OCI-M2 (cell line): ENCODE measurements at regions not wholly inside any gene's neighbourhood (a gene's known extent, or its start where the extent isn't known, plus 50 kb on each side); places are given as distances from the start of the nearest gene placed in this dataset.
"Not testable (repeated sequence)": the region's sequence is repeated elsewhere in the genome, so short reads cannot be mapped to it uniquely, and the experiment has no call there.

ENCODE experiments used
- DNase-seq: peaks from one replicate; lab custom pipeline; 2025; ENCODE audit not compliant: unreplicated experiment; lab: John Stamatoyannopoulos, UW

GRCh38 chr7:131803816-131804215 is 247.4 kb upstream of the PODXL start:
- DNase-seq: no peak

GRCh38 chr7:131802195-131802864 is 245.9 kb upstream of the PODXL start:
- no peak for DNase-seq

GRCh38 chr7:131800531-131800930 is 244.1 kb upstream of the PODXL start:
- DNase-seq: no peak

GRCh38 chr7:131800008-131800407 is 243.6 kb upstream of the PODXL start:
- no peak for DNase-seq

GRCh38 chr7:131797841-131798240 is 241.4 kb upstream of the PODXL start:
- no peak for DNase-seq

- no peak for DNase-seq
These were observed 239.0 kb upstream of the PODXL start for GRCh38 chr7:131795400-131795799.

GRCh38 chr7:131792311-131792710 is 235.9 kb upstream of the PODXL start:
- DNase-seq: no peak

- no peak for DNase-seq
These were observed 230.7 kb upstream of the PODXL start for GRCh38 chr7:131787101-131787500.

GRCh38 chr7:131786204-131786603 is 229.8 kb upstream of the PODXL start:
- DNase-seq: no peak

- DNase-seq: no peak
These were observed 222.2 kb upstream of the PODXL start for GRCh38 chr7:131778601-131779000.

GRCh38 chr7:131774419-131775220 is 218.2 kb upstream of the PODXL start:
- DNase-seq: no peak

- DNase-seq: no peak
These were observed 217.0 kb upstream of the PODXL start for GRCh38 chr7:131773413-131773812.

- DNase-seq: no peak
These were observed 212.8 kb upstream of the PODXL start for GRCh38 chr7:131769241-131769640.

GRCh38 chr7:131767591-131767990 is 211.2 kb upstream of the PODXL start:
- no peak for DNase-seq

- no peak for DNase-seq
These were observed 209.1 kb upstream of the PODXL start for GRCh38 chr7:131765575-131765974.

- DNase-seq: no peak
These were observed 207.8 kb upstream of the PODXL start for GRCh38 chr7:131764143-131764775.

GRCh38 chr7:131762753-131763152 is 206.3 kb upstream of the PODXL start:
- DNase-seq: no peak

GRCh38 chr7:131755801-131756200 is 199.4 kb upstream of the PODXL start:
- not testable (repeated sequence) for DNase-seq

GRCh38 chr7:131753620-131754222 is 197.3 kb upstream of the PODXL start:
- no peak for DNase-seq

- no peak for DNase-seq
These were observed 191.3 kb upstream of the PODXL start for GRCh38 chr7:131747658-131748232.
